Adrenal gland (tissue), 5 donors: ENCODE measurements at regions not wholly inside any gene's neighbourhood (a gene's known extent, or its start where the extent isn't known, plus 50 kb on each side); places are given as distances from the start of the nearest gene placed in this dataset.

ENCODE experiments used
- POLR2A ChIP-seq, 2 donors: fragments of 450-650 bp; IDR thresholded peaks; one replicate each; pipeline ENCODE4 v1.6.1; 2017; ENCODE audit warnings: antibody characterized with exemption in 2 of 2, mild to moderate bottlenecking in 2 of 2, moderate library complexity in 1 of 2
- TF ChIP-seq, protein P1 (sequence below), 6 experiments: fragments of 450-650 bp in 4 of 6; fragments of 200-600 bp in 2 of 6; sonication (generic) in 1 of 6; IDR thresholded peaks; 1 replicate in 5 of 6; 2 replicates in 1 of 6; pipeline versions ENCODE4 v1.5.1 to v1.8.0; 2016 to 2021; ENCODE audit warnings: antibody characterized with exemption in 6 of 6, mild to moderate bottlenecking in 2 of 6, moderate library complexity in 1 of 6
- donor health status: DM: no; HTN: no; CAD: no.

DNA sequence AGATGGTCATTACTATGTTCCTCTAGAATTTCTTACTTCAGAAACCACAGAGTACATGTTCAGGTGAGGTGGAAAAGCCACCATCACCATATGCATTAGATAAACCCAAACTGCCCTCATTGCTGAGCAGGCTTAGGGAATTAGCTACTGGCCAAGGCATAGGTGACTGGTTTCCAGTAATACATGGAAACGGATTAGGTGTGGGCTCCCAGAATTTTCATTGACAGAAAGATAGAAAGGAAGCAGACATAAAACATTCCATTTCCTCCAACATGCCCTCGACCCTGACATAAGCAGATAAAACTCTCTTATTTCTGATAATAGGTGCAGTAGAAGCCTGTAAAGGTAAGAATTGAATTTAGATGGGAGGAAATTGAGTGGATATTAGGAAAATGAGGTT, 1466.1 kb downstream of the SUCLG1 start:
- no peak for TF ChIP-seq POLR2A (IDR thresholded peaks at IDR 0.05)
- TF ChIP-seq, protein P1, sequence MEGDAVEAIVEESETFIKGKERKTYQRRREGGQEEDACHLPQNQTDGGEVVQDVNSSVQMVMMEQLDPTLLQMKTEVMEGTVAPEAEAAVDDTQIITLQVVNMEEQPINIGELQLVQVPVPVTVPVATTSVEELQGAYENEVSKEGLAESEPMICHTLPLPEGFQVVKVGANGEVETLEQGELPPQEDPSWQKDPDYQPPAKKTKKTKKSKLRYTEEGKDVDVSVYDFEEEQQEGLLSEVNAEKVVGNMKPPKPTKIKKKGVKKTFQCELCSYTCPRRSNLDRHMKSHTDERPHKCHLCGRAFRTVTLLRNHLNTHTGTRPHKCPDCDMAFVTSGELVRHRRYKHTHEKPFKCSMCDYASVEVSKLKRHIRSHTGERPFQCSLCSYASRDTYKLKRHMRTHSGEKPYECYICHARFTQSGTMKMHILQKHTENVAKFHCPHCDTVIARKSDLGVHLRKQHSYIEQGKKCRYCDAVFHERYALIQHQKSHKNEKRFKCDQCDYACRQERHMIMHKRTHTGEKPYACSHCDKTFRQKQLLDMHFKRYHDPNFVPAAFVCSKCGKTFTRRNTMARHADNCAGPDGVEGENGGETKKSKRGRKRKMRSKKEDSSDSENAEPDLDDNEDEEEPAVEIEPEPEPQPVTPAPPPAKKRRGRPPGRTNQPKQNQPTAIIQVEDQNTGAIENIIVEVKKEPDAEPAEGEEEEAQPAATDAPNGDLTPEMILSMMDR (IDR thresholded peaks at IDR 0.05), result no peak
